ENCODE measurements at regions not wholly inside any gene's neighbourhood (a gene's known extent, or its start where the extent isn't known, plus 50 kb on each side); places are given as distances from the start of the nearest gene placed in this dataset.

DNA sequence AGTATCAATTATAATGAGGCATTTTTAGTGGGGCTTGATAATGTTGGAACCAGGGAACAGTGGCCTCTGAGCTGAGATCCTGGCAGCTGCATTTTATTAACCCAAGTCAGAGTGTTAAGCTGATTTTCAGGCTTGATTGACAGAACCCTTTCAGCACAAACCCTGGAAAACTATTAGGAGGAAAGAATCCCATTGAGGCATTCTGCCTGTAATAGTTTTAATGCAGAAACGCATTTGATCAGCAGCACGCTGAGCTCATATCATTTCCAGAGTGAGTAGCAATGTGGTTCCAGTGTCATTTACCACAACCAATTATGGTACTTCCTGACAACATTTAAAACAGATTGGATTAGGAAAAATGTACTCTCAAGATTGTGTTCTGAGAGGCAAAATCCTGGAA lies 78.3 kb upstream of the BARHL2 start:
- FAIRE-seq: no peak
- POLR2A ChIA-PET (ENCODE audit: partially characterized antibody): interaction anchor here (0.7 kb wide), 1 partner anchor 11 kb away, joined by 3 read pairs; no protein-coding TSS in a partner anchor
- CTCF ChIA-PET (ENCODE audit: partially characterized antibody): interaction anchor here (0.7 to 1.3 kb wide), 2 partner anchors 10 to 74 kb away, joined by 3 read pairs; no protein-coding TSS in a partner anchor
- TF ChIP-seq HDAC2 (IDR thresholded peaks at IDR 0.05; ENCODE audit: borderline replicate concordance in 1 of 2, low read depth in 2 of 2, low read length in 2 of 2): no peak
- TF ChIP-seq, protein P1, sequence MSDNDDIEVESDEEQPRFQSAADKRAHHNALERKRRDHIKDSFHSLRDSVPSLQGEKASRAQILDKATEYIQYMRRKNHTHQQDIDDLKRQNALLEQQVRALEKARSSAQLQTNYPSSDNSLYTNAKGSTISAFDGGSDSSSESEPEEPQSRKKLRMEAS (IDR thresholded peaks at IDR 0.05): no peak
- TF ChIP-seq TBP (IDR thresholded peaks at IDR 0.05; ENCODE audit: low read depth, low read length): no peak
- no peak for TF ChIP-seq SIRT6 (IDR thresholded peaks at IDR 0.05; ENCODE audit: low read length)
- no peak for TF ChIP-seq RNF2 (IDR thresholded peaks at IDR 0.05; ENCODE audit: borderline replicate concordance, low read depth, low read length, missing control alignments, poor library complexity, severe bottlenecking)
- TF ChIP-seq JUND (IDR thresholded peaks at IDR 0.05; ENCODE audit: low read length): no peak
- TF ChIP-seq, protein P2, sequence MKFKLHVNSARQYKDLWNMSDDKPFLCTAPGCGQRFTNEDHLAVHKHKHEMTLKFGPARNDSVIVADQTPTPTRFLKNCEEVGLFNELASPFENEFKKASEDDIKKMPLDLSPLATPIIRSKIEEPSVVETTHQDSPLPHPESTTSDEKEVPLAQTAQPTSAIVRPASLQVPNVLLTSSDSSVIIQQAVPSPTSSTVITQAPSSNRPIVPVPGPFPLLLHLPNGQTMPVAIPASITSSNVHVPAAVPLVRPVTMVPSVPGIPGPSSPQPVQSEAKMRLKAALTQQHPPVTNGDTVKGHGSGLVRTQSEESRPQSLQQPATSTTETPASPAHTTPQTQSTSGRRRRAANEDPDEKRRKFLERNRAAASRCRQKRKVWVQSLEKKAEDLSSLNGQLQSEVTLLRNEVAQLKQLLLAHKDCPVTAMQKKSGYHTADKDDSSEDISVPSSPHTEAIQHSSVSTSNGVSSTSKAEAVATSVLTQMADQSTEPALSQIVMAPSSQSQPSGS (IDR thresholded peaks at IDR 0.05; ENCODE audit: low read length): no peak
- TF ChIP-seq KDM1A (IDR thresholded peaks at IDR 0.05; ENCODE audit: borderline replicate concordance, low read length): no peak
- no peak for TF ChIP-seq EP300 (IDR thresholded peaks at IDR 0.05; ENCODE audit: borderline replicate concordance in 1 of 2, low read depth in 2 of 2, low read length in 2 of 2)
- TF ChIP-seq POLR2AphosphoS5 (IDR thresholded peaks at IDR 0.05; ENCODE audit: low read depth, low read length): no peak
- TF ChIP-seq NANOG (IDR thresholded peaks at IDR 0.05; ENCODE audit: insufficient read depth, low read depth, low read length, poor library complexity, severe bottlenecking): no peak
- no peak for TF ChIP-seq PHF8 (conservative IDR thresholded peaks at IDR 0.05; ENCODE audit: low read depth, low read length)

More for the DNA sequence above, 78.3 kb upstream of the BARHL2 start:
- no peak overlapping the region for H2BK120ac ChIP-seq (replicated peaks; ENCODE audit: low read depth, low read length)
- H3K9ac ChIP-seq (replicated peaks in 1 of 4; ENCODE audit: extremely low read depth in 1 of 4, low read depth in 3 of 4, low read length in 3 of 4): no peak overlapping the region
- no peaks in the 10 kb centered on the region for H3K23me2 ChIP-seq (ENCODE audit: low read depth, low read length)
- H3K56ac ChIP-seq (replicated peaks; ENCODE audit: insufficient read length, low read depth, low read length): no peak overlapping the region
- no peak overlapping the region for H2BK15ac ChIP-seq (ENCODE audit: low read length)
- no peak overlapping the region for H3K23ac ChIP-seq (ENCODE audit: insufficient read length)
- no peaks in the 10 kb centered on the region for H3K79me1 ChIP-seq (ENCODE audit: low read depth, low read length)
- H3K4ac ChIP-seq (replicated peaks; ENCODE audit: insufficient read length, low read depth, low read length): no peak overlapping the region
- H3K4me1 ChIP-seq (replicated peaks in 1 of 4; ENCODE audit: control insufficient read depth in 3 of 4, insufficient read depth in 4 of 4, low read length in 3 of 4): no peaks in the 10 kb centered on the region
- no peak overlapping the region for H2BK20ac ChIP-seq (ENCODE audit: low read length)
- no peaks in the 10 kb centered on the region for H4K20me1 ChIP-seq (replicated peaks in 1 of 2; ENCODE audit: control insufficient read depth in 1 of 2, insufficient read depth in 2 of 2, low read length in 2 of 2)
- H4K91ac ChIP-seq (replicated peaks; ENCODE audit: insufficient read length, low read length): no peak overlapping the region
- H3K14ac ChIP-seq (ENCODE audit: insufficient read length): no peak overlapping the region
- no peaks in the 10 kb centered on the region for H3K9me3 ChIP-seq (ENCODE audit: insufficient read depth in 2 of 2, low read depth in 1 of 2, low read length in 1 of 2)
- no peak for DNase-seq (ENCODE audit: low read depth in 1 of 2, low spot score in 2 of 2)
- no peak overlapping the region for H3K18ac ChIP-seq (ENCODE audit: extremely low read depth, low read length)
- H2AK5ac ChIP-seq (ENCODE audit: low read depth, low read length): no peak overlapping the region
- H3K27ac ChIP-seq (ENCODE audit: low read depth, low read length): no peak overlapping the region
- no peak overlapping the region for H2BK5ac ChIP-seq (ENCODE audit: low read depth, low read length)
- no peak overlapping the region for H4K8ac ChIP-seq (ENCODE audit: extremely low read depth, insufficient read depth, low read length)
- 87% methylated on average over 2 of the region's 2 CpGs; no CpG with 5 or more reads in 1 of the 2 experiments for WGBS, 2 experiments (ENCODE audit: extremely low coverage in 1 of 2, insufficient coverage in 1 of 2, insufficient read length in 1 of 2, insufficient replicate concordance in 2 of 2, low coverage in 1 of 2, low lambda C conversion rate in 2 of 2, missing lambda C conversion rate in 1 of 2)
- no peak overlapping the region for H2BK12ac ChIP-seq (ENCODE audit: low read depth, low read length)
- no peak overlapping the region for H3K4me2 ChIP-seq (ENCODE audit: insufficient read depth in 1 of 2, low read depth in 2 of 2, low read length in 2 of 2)
- H4K5ac ChIP-seq (ENCODE audit: insufficient read length, low read depth, low read length): no peak overlapping the region
- H3K27me3 ChIP-seq (replicated peaks in 1 of 4; ENCODE audit: control insufficient read depth in 3 of 4, extremely low read depth in 1 of 4, insufficient read depth in 3 of 4, low read length in 3 of 4): no peaks in the 10 kb centered on the region
- H2AFZ ChIP-seq (ENCODE audit: low read length): no peak overlapping the region
- no peaks in the 10 kb centered on the region for H3K36me3 ChIP-seq (ENCODE audit: control insufficient read depth in 2 of 4, insufficient read depth in 4 of 4, low read length in 3 of 4)
- no peaks in the 10 kb centered on the region for H3K79me2 ChIP-seq (ENCODE audit: control insufficient read depth in 1 of 2, insufficient read depth in 2 of 2, low read length in 2 of 2)
- no peak overlapping the region for H3K4me3 ChIP-seq (ENCODE audit: extremely low read depth in 1 of 4, insufficient read depth in 2 of 4, low read depth in 3 of 4, low read length in 4 of 4)

All from H1 (cell line).